IPS-NIHi11 (cell line): ENCODE measurements at regions not wholly inside any gene's neighbourhood (a gene's known extent, or its start where the extent isn't known, plus 50 kb on each side); places are given as distances from the start of the nearest gene placed in this dataset.

Experiments
- DNase-seq: peaks from one replicate; pipeline ENCODE4 v3.0.0; 2012; ENCODE audit warnings: mixed read lengths, low spot score

- DNase-seq = no peak
Measured at GRCh38 chr3:74351213-74351612, 263.2 kb downstream of the CNTN3 start.

GRCh38 chr3:74349015-74349414, 265.4 kb downstream of the CNTN3 start:
- DNase-seq = no peak

GRCh38 chr3:74347563-74348268, 266.7 kb downstream of the CNTN3 start:
- no peak for DNase-seq

GRCh38 chr3:74346896-74347295, 267.6 kb downstream of the CNTN3 start:
- no peak for DNase-seq

GRCh38 chr3:74345701-74346100, 268.8 kb downstream of the CNTN3 start:
- no peak for DNase-seq

GRCh38 chr3:74344865-74345440, 269.5 kb downstream of the CNTN3 start:
- no peak for DNase-seq

GRCh38 chr3:74343391-74343790, 271.1 kb downstream of the CNTN3 start:
- no peak for DNase-seq

- DNase-seq = no peak
Measured at GRCh38 chr3:74338998-74339397, 275.5 kb downstream of the CNTN3 start.

GRCh38 chr3:74332165-74332564, 282.3 kb downstream of the CNTN3 start:
- no peak for DNase-seq

- no peak for DNase-seq
Measured at GRCh38 chr3:74331711-74332110, 282.7 kb downstream of the CNTN3 start.

GRCh38 chr3:74329096-74329495, 285.4 kb downstream of the CNTN3 start:
- DNase-seq = no peak

GRCh38 chr3:74328435-74328834, 286.0 kb downstream of the CNTN3 start:
- DNase-seq = no peak

GRCh38 chr3:74315291-74315690, 299.2 kb downstream of the CNTN3 start:
- no peak for DNase-seq

- no peak for DNase-seq
Measured at GRCh38 chr3:74314696-74315095, 299.8 kb downstream of the CNTN3 start.

GRCh38 chr3:74309716-74310115, 304.7 kb downstream of the CNTN3 start:
- no peak for DNase-seq

GRCh38 chr3:74304424-74304823, 310.0 kb downstream of the CNTN3 start:
- no peak for DNase-seq

- no peak for DNase-seq
Measured at GRCh38 chr3:74303711-74304110, 310.7 kb downstream of the CNTN3 start.

GRCh38 chr3:74302969-74303368, 311.5 kb downstream of the CNTN3 start:
- no peak for DNase-seq

GRCh38 chr3:74302281-74302680, 312.2 kb downstream of the CNTN3 start:
- DNase-seq = no peak

GRCh38 chr3:74301056-74301455, 313.4 kb downstream of the CNTN3 start:
- no peak for DNase-seq

GRCh38 chr3:74295479-74295878, 319.0 kb downstream of the CNTN3 start:
- no peak for DNase-seq

- no peak for DNase-seq
Measured at GRCh38 chr3:74288761-74289160, 325.7 kb downstream of the CNTN3 start.

- no peak for DNase-seq
Measured at GRCh38 chr3:74287557-74287956, 326.9 kb downstream of the CNTN3 start.

GRCh38 chr3:74282202-74282601, 332.3 kb downstream of the CNTN3 start:
- DNase-seq = no peak
